ENCODE measurements at regions not wholly inside any gene's neighbourhood (a gene's known extent, or its start where the extent isn't known, plus 50 kb on each side); places are given as distances from the start of the nearest gene placed in this dataset.
"Not testable (repeated sequence)": the region's sequence is repeated elsewhere in the genome, so short reads cannot be mapped to it uniquely, and the experiment has no call there.

DNA sequence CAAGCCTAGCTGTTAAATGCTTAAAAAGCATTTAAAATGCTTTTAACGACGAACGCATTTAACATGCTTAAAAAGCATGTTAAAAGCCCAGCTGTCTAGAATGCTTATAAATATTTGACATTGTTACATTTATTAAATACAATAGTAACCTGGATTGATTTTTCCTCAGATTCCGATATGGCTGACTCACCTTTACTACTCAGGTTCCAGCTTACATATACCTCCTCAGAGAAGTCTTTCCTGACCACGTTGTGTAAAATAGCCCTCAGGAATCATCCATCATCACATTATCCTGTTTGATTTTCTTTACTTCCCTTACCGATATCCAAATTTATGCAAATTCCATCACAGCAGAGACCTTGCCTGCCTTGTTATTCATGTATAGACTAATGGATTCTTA is 51.4 kb downstream of the SLC41A2 start:
- no peaks in the 10 kb centered on the region for H3K9me3 ChIP-seq (ENCODE audit: control insufficient read depth in 4 of 4, low read length in 3 of 4)
- peaks cover 0 to 10% (median 1%) of the 10 kb centered on the region in 4 donors for H3K36me3 ChIP-seq (ENCODE audit: control insufficient read depth in 4 of 4, insufficient read depth in 3 of 4, low read depth in 1 of 4, low read length in 3 of 4)
- H3K27ac ChIP-seq (ENCODE audit: low read depth in 1 of 2, low read length in 2 of 2), result no peak overlapping the region
- H3K4me1 ChIP-seq (ENCODE audit: control insufficient read depth in 4 of 4, insufficient read depth in 4 of 4, low read length in 3 of 4), result peaks cover 0 to 30% (median 21%) of the 10 kb centered on the region in 4 donors
- DNase-seq (ENCODE audit: low spot score), result no peak
- WGBS, result 92% methylated on average over 6 of the region's 6 CpGs
- no peaks in the 10 kb centered on the region for H3K27me3 ChIP-seq (ENCODE audit: control insufficient read depth in 4 of 4, insufficient read depth in 4 of 4, low read length in 3 of 4)
- TF ChIP-seq, protein P1, sequence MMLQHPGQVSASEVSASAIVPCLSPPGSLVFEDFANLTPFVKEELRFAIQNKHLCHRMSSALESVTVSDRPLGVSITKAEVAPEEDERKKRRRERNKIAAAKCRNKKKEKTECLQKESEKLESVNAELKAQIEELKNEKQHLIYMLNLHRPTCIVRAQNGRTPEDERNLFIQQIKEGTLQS (IDR thresholded peaks at IDR 0.05), result no peak
- TF ChIP-seq EGR1 (IDR thresholded peaks at IDR 0.05; ENCODE audit: low read depth in 2 of 2) (no peak), FOXA2 (IDR thresholded peaks at IDR 0.05) (no peak), RAD21 (IDR thresholded peaks at IDR 0.05) (no peak), NR2F2 (IDR thresholded peaks at IDR 0.05) (no peak), FOXA1 (IDR thresholded peaks at IDR 0.05) (no peak), HNF4G (IDR thresholded peaks at IDR 0.05) (no peak), YY1 (IDR thresholded peaks at IDR 0.05) (no peak), SP1 (IDR thresholded peaks at IDR 0.05) (no peak), JUND (IDR thresholded peaks at IDR 0.05) (no peak), TAF1 (conservative IDR thresholded peaks at IDR 0.05) (no peak), HNF4A (conservative IDR thresholded peaks at IDR 0.05) (no peak)
- TF ChIP-seq, protein P2, sequence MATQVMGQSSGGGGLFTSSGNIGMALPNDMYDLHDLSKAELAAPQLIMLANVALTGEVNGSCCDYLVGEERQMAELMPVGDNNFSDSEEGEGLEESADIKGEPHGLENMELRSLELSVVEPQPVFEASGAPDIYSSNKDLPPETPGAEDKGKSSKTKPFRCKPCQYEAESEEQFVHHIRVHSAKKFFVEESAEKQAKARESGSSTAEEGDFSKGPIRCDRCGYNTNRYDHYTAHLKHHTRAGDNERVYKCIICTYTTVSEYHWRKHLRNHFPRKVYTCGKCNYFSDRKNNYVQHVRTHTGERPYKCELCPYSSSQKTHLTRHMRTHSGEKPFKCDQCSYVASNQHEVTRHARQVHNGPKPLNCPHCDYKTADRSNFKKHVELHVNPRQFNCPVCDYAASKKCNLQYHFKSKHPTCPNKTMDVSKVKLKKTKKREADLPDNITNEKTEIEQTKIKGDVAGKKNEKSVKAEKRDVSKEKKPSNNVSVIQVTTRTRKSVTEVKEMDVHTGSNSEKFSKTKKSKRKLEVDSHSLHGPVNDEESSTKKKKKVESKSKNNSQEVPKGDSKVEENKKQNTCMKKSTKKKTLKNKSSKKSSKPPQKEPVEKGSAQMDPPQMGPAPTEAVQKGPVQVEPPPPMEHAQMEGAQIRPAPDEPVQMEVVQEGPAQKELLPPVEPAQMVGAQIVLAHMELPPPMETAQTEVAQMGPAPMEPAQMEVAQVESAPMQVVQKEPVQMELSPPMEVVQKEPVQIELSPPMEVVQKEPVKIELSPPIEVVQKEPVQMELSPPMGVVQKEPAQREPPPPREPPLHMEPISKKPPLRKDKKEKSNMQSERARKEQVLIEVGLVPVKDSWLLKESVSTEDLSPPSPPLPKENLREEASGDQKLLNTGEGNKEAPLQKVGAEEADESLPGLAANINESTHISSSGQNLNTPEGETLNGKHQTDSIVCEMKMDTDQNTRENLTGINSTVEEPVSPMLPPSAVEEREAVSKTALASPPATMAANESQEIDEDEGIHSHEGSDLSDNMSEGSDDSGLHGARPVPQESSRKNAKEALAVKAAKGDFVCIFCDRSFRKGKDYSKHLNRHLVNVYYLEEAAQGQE (IDR thresholded peaks at IDR 0.05), result no peak
- TF ChIP-seq, protein P3, sequence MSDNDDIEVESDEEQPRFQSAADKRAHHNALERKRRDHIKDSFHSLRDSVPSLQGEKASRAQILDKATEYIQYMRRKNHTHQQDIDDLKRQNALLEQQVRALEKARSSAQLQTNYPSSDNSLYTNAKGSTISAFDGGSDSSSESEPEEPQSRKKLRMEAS (IDR thresholded peaks at IDR 0.05), result no peak
- no peak overlapping the region for H3K9ac ChIP-seq (ENCODE audit: low read depth in 1 of 2, low read length in 2 of 2)
- no peak overlapping the region for H3K4me3 ChIP-seq (ENCODE audit: low read depth in 1 of 3, low read length in 3 of 3)

DNA sequence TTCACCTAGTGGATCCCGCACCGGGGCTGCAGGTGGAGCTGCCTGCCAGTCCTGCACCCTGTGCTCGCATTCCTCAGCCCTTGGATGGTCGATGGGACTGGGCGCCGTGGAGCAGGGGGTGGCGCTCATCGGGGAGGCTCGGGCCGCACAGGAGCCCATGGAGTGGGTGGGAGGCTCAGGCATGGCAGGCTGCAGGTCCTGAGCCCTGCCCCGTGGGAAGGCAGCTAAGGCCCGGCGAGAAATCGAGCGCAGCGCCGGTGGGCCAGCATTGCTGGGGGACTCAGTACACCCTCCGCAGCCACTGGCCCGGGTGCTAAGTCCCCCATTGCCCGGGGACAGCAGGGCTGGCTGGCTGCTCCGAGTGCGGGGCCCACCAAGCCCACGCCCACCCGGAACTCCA is 52.6 kb downstream of the SLC41A2 start:
- 98% methylated on average over 24 of the region's 24 CpGs for WGBS

DNA sequence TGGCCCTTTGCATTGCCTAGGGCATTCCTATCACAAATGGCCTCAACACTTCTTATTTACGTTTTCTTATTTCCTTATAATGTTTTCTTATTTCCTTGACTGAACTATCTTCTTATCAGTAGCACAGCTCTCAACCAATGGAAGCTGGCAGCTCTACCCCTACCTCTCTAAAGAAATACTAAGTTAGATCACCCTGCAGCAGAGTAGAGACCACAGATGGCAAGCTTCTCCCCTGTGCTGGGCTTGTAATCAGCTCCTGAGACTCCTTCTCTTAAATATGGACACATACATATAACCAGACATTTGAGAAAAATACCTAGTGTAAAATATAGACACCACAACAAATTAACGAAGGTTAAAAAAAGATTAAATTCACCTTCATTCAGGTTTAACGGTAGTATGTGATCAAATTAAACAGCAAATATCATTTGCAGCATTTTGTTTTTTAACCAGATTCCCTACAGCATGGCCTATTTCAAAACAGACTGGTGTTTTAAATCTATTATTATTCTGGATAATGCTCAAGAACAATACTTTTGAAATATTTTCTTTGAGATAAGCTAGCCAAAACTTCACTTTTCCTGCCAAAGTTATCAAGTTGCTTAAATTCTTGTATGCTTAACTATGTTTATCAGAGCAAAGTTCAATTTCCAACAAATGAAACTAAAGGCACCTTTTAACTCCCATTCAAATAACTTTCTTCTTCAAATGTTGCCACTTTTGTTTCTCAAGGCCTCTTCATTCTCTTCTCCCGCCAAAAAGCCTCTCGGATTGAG is 54.3 kb downstream of the SLC41A2 start:
- Histone ChIP-seq H3K27ac (ENCODE audit: low read depth in 1 of 2, low read length in 2 of 2) (peak overlapping the region; percentile 33 to 64), H3K4me1 (ENCODE audit: control insufficient read depth in 4 of 4, insufficient read depth in 4 of 4, low read length in 3 of 4) (peaks cover 2 to 37% (median 26%) of the 10 kb centered on the region in 4 donors), H3K9me3 (ENCODE audit: control insufficient read depth in 4 of 4, low read length in 3 of 4) (no peaks in the 10 kb centered on the region), H3K9ac (ENCODE audit: low read depth in 1 of 2, low read length in 2 of 2) (no peak overlapping the region), H3K27me3 (ENCODE audit: control insufficient read depth in 4 of 4, insufficient read depth in 4 of 4, low read length in 3 of 4) (no peaks in the 10 kb centered on the region), H3K36me3 (ENCODE audit: control insufficient read depth in 4 of 4, insufficient read depth in 3 of 4, low read depth in 1 of 4, low read length in 3 of 4) (peaks cover 0 to 10% (median 1%) of the 10 kb centered on the region in 4 donors), H3K4me3 (ENCODE audit: low read depth in 1 of 3, low read length in 3 of 3) (peak overlapping the region in 2 of 3 donors; percentile 16 to 43)
- no peak for DNase-seq (ENCODE audit: low spot score)
- 36% methylated on average over 5 of the region's 5 CpGs for WGBS
- TF ChIP-seq FOXA2 (IDR thresholded peaks at IDR 0.05) (peak; percentile 59), HNF4G (IDR thresholded peaks at IDR 0.05) (peak; percentile 56), HNF4A (conservative IDR thresholded peaks at IDR 0.05) (peak; percentile 89 to 91), NR2F2 (IDR thresholded peaks at IDR 0.05) (no peak), FOXA1 (IDR thresholded peaks at IDR 0.05) (no peak), SP1 (IDR thresholded peaks at IDR 0.05) (peak; percentile 61), JUND (IDR thresholded peaks at IDR 0.05) (peak in 1 of 2 donors; percentile 56), RXRA (IDR thresholded peaks at IDR 0.05) (peak; percentile 34 to 71)
- TF ChIP-seq, protein P4, sequence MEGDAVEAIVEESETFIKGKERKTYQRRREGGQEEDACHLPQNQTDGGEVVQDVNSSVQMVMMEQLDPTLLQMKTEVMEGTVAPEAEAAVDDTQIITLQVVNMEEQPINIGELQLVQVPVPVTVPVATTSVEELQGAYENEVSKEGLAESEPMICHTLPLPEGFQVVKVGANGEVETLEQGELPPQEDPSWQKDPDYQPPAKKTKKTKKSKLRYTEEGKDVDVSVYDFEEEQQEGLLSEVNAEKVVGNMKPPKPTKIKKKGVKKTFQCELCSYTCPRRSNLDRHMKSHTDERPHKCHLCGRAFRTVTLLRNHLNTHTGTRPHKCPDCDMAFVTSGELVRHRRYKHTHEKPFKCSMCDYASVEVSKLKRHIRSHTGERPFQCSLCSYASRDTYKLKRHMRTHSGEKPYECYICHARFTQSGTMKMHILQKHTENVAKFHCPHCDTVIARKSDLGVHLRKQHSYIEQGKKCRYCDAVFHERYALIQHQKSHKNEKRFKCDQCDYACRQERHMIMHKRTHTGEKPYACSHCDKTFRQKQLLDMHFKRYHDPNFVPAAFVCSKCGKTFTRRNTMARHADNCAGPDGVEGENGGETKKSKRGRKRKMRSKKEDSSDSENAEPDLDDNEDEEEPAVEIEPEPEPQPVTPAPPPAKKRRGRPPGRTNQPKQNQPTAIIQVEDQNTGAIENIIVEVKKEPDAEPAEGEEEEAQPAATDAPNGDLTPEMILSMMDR (IDR thresholded peaks at IDR 0.05; ENCODE audit: low read depth, low read length, missing input control), result no peak
- TF ChIP-seq, protein P2 (IDR thresholded peaks at IDR 0.05), result no peak
- TF ChIP-seq, protein P3 (IDR thresholded peaks at IDR 0.05), result peak; percentile 55

More for the DNA sequence above, 52.6 kb downstream of the SLC41A2 start:
- not testable (repeated sequence) for H3K27ac ChIP-seq (ENCODE audit: low read depth in 1 of 2, low read length in 2 of 2); H3K9me3 ChIP-seq (ENCODE audit: control insufficient read depth in 4 of 4, low read length in 3 of 4); DNase-seq (ENCODE audit: low spot score); H3K9ac ChIP-seq (ENCODE audit: low read depth in 1 of 2, low read length in 2 of 2); H3K27me3 ChIP-seq (ENCODE audit: control insufficient read depth in 4 of 4, insufficient read depth in 4 of 4, low read length in 3 of 4); H3K36me3 ChIP-seq (ENCODE audit: control insufficient read depth in 4 of 4, insufficient read depth in 3 of 4, low read depth in 1 of 4, low read length in 3 of 4); H3K4me3 ChIP-seq (ENCODE audit: low read depth in 1 of 3, low read length in 3 of 3)
- H3K4me1 ChIP-seq (ENCODE audit: control insufficient read depth in 4 of 4, insufficient read depth in 4 of 4, low read length in 3 of 4), result peaks cover 2 to 36% (median 26%) of the 10 kb centered on the region in 4 donors

All from liver (tissue), 8 donors.